AG09309 (cell line): ENCODE measurements at regions not wholly inside any gene's neighbourhood (a gene's known extent, or its start where the extent isn't known, plus 50 kb on each side); places are given as distances from the start of the nearest gene placed in this dataset.

ENCODE experiments used
- DNase-seq: peaks from one replicate; pipeline ENCODE4 v3.0.0-alpha.2; 2010; ENCODE audit warnings: low read depth
- H3K4me3 ChIP-seq: 2 replicates; pipeline ENCODE4 v1.5.1; 2011; ENCODE audit warnings: mild to moderate bottlenecking, low read depth, low read length, moderate library complexity; ENCODE audit not compliant: control insufficient read depth
- CTCF ChIP-seq: IDR thresholded peaks from 2 replicates; pipeline ENCODE4 v1.5.1; 2011; ENCODE audit warnings: mild to moderate bottlenecking, low read depth, low read length, inconsistent platforms; ENCODE audit not compliant: insufficient read depth, control insufficient read depth; ENCODE audit errors: missing control alignments

- TF ChIP-seq CTCF = no peak
- DNase-seq = no peak
- H3K4me3 ChIP-seq = no peak overlapping the region
Observed at GRCh38 chr1:69139007-69139406, 428.7 kb upstream of the LRRC7 start.

GRCh38 chr1:69146303-69146702, 421.4 kb upstream of the LRRC7 start:
- no peak overlapping the region for H3K4me3 ChIP-seq
- no peak for DNase-seq

GRCh38 chr1:69148731-69149130, 419.0 kb upstream of the LRRC7 start:
- no peak overlapping the region for H3K4me3 ChIP-seq
- no peak for TF ChIP-seq CTCF
- DNase-seq = no peak

More at GRCh38 chr1:69146303-69146702, 421.4 kb upstream of the LRRC7 start:
- no peak for TF ChIP-seq CTCF

GRCh38 chr1:69157046-69157756, 410.5 kb upstream of the LRRC7 start:
- no peak for TF ChIP-seq CTCF
- no peak for DNase-seq
- no peak overlapping the region for H3K4me3 ChIP-seq

- no peak for TF ChIP-seq CTCF
- DNase-seq = no peak
- H3K4me3 ChIP-seq = no peak overlapping the region
Observed at GRCh38 chr1:69163241-69163640, 404.5 kb upstream of the LRRC7 start.

- no peak overlapping the region for H3K4me3 ChIP-seq
- DNase-seq = no peak
- no peak for TF ChIP-seq CTCF
Observed at GRCh38 chr1:69163779-69164178, 403.9 kb upstream of the LRRC7 start.

- no peak for DNase-seq
- no peak for TF ChIP-seq CTCF
- no peak overlapping the region for H3K4me3 ChIP-seq
Observed at GRCh38 chr1:69167876-69168275, 399.8 kb upstream of the LRRC7 start.
